HG02642 (cell line): ENCODE measurements at regions not wholly inside any gene's neighbourhood (a gene's known extent, or its start where the extent isn't known, plus 50 kb on each side); places are given as distances from the start of the nearest gene placed in this dataset.
"Not testable (repeated sequence)": the region's sequence is repeated elsewhere in the genome, so short reads cannot be mapped to it uniquely, and the experiment has no call there.

ENCODE experiments used
- ATAC-seq: cut with Tn5 transposase; IDR thresholded peaks from one replicate; pipeline ENCODE4 v1.9.1; 2021; ENCODE audit warnings: mild to moderate bottlenecking; ENCODE audit not compliant: unreplicated experiment, poor library complexity

DNA sequence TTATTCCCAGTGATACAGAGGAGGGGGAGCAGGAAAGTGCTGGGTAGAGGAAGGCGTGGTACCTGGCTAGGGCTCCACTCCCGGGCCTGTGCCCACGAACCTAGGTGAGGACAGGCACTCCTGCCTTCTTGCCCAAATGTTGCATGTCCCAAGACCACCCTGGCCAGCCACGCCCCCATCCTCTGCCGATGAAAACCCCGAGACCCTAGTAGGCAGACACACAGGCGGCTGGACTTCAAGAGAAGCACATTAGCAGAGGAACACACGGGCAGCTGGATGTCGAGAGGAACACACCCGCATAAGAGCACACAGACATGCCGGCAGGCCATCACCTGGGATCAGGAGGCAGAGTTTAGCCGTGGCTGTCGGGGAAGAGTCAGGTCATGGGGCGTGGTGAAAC, 1386.5 kb upstream of the GOT2 start:
- ATAC-seq: no peak

DNA sequence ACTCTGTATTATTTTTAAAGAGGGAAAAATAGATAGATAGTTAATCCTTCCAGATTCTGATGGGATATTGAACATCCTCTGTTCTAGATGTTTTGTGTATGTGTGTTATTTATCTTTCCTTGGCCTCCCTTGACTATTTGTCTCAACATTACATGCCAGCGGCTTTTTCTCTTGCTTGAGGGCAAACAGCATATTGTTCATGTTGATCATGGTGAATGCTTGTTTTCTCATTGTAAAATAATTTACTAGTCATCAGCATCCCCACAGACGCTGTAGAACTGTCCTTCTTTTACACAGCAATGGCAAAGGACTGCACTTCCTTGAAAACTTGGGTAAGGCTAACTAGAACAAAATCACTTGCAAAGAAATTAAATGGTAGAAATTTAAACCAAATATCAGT, 1376.4 kb upstream of the GOT2 start:
- no peak for ATAC-seq

- ATAC-seq: no peak
Observed at GRCh38 chr16:60107871-60108270, 1373.8 kb upstream of the GOT2 start.

DNA sequence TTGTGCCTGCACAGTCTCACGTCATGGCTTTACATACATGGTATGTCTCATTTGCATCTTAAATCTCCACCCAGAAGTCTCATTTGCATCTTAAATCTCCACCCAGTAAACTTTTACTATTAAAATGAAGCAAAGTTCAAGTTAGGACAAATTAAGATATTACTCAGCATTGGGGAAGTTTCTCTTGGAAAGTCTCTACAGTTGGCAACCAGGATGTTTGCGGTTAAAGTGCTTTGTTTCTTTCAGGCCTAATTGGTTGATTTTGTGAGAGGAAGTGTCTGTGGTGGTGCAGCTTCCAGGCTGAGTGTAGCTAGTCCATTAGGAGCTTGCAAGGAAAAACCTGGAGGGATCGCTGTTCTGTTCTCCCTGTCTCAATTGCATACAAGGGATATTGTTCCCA, 1373.3 kb upstream of the GOT2 start:
- no peak for ATAC-seq

DNA sequence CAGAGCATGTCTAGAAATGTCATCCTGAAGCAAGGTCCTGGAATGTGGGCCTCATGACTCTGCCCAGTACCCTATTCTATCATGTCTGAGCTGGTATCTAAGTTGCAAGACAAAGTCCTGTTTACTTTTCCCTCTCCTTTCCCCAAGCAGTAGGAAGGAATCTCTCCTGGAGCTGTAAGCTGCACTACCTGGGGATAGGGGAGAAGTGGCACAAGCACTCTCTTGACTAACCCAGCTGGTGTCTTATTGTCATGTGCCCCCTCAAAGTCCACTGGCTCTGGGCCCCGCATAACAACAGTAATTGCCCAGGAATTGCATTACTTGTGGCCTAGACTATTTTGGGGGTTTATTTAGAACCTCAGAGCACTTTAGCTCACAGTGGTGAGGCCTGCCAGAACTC, 1366.3 kb upstream of the GOT2 start:
- no peak for ATAC-seq

GRCh38 chr16:60091529-60091928, 1357.4 kb upstream of the GOT2 start:
- ATAC-seq: no peak

DNA sequence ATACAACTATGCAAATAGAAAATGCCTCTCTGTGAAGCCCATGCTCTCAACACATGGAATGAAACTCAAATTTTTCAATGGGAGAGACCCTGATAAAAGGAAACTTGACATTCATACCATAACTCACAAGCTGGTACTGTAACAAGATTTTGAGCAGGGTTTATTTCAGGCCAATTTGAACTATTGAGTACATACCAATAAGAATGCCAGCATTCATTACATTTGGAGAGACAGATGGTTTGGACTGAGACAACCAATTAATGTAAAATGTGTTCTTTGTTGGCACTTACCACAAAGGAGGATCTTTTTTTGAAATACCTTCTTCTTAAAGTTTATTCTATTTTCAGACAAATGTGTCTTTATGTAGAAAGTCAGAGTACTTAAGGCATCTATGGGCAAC, 1357.0 kb upstream of the GOT2 start:
- no peak for ATAC-seq

DNA sequence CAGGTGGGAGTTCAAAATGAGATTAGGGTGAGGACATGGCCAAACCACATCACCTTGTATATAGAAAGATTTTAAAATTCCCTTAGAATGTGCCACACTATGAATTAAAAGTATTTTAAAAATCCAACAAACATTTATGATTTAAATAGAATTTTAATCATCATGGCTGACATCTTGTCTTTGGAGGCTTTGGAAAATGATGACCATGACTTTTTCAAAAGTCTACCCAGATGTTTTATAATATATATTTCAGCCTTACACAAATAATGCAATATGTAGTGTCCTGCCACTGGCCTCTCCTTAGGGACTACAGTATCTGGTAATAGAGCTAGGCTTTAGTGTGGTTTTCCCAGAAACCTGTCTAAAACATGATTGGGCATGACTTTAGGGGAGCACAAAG, 1353.4 kb upstream of the GOT2 start:
- no peak for ATAC-seq

DNA sequence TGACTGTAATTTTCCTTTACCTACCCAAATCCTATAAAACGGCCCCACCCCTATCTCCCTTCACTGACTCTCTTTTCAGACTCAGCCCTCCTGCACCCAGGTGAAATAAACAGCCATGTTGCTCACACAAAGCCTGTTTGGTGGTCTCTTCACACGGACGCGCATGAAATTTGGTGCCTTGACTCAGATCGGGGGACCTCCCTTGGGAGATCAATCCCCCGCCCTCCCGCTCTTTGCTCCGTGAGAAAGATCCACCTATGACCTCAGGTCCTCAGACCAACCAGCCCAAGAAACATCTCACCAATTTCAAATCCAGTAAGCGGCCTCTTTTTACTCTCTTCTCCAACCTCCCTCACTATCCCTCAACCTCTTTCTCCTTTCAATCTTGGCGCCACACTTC, 1344.7 kb upstream of the GOT2 start:
- ATAC-seq: not testable (repeated sequence)

DNA sequence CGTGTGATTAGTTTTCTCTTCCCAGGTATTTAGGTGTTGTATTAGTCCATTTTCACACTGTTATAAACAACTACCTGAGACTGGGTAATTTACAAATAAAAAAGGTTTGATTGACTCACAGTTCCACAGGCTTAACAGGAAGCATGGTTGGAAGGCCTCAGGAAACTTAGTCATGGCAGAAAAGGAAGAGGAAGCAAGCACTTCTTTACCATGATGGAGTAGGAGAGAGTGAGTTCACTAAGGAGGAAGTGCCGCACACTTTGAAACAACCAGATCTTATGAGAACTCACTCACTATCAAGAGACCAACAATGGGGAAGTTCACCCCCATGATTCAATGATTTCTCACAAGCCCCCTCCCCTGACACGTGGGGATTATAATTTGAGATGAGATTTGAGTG, 1343.7 kb upstream of the GOT2 start:
- no peak for ATAC-seq

- no peak for ATAC-seq
Observed at GRCh38 chr16:60074378-60074777, 1340.3 kb upstream of the GOT2 start.

- no peak for ATAC-seq
Observed at GRCh38 chr16:60073376-60073775, 1339.3 kb upstream of the GOT2 start.

DNA sequence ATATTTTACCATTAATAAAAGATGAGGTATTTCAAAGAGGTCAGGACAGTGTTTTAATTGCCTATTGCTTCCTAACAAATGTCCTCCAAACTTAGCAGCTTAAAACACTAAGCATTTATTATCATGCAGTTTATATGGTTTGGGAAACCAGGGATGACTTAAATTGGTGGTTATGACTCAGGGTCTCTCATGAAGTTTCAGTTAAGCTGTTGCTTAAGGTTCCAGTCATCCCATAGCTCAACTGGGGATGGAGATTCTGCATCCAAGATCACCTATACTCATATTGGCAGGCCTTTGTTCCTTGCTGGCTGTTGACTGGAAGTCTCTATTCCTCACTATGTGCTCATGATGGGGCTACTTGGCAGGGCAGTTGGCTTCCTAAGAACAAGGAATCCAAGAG, 1329.9 kb upstream of the GOT2 start:
- ATAC-seq: no peak

GRCh38 chr16:60061396-60061795, 1327.3 kb upstream of the GOT2 start:
- ATAC-seq: no peak

GRCh38 chr16:60060731-60061130, 1326.6 kb upstream of the GOT2 start:
- no peak for ATAC-seq

GRCh38 chr16:60059141-60059540, 1325.0 kb upstream of the GOT2 start:
- no peak for ATAC-seq

DNA sequence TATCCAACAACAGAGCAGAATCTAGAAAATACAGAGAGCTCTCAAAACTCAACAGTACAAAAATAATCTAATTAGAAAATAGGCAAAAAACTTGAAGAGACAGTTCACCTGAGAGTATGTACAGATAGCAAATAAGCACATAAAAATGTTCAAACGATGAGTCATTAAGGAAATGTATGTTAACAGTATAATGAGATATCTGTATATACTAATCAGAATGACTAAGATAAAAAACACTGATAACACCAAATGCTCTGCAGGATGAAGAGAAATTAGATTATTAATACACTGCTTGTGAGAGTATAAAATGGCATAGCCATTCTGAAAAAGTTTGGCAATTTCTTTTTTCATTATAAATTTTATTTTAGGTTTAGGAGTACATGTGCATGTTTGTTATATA, 1307.6 kb upstream of the GOT2 start:
- no peak for ATAC-seq

DNA sequence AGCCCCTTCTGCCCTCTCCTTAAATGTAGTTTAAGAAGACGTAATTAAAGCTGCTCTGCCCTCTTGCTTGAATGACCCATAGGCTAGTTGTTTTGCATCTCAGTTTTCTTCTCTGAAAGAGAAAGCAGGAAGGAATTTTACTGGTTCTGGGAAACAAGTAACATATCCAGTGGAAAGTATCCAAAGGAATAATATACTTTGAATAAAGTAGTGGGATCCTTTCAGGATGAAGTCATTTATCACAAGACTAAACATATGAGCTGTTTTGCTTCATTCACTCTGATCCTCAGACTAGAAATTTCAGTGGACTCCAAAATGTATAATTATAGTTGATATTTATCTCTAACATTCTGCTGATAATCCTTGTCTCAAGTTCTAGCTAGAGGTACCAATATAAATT, 1297.6 kb upstream of the GOT2 start:
- ATAC-seq: no peak

GRCh38 chr16:60027351-60027750, 1293.2 kb upstream of the GOT2 start:
- no peak for ATAC-seq

DNA sequence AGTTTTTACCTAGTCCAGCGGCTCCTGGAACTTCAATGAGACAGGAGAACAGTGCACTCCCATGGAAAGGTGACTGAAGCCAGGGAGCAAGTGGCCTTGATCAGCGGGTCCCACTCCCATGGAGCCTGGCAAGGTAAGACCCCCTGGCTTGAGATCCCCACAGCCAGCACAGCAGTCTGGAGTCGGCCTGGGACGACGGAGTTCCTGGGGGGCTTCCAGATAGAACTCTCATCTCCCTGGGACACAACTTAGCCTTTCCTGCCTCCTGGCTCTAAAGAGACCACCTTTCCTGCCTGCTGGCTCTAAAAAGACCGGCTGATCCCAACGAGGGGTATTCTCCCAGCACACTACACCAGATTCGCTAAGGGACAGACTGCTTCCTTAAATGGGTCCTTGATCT, 1279.0 kb upstream of the GOT2 start:
- no peak for ATAC-seq

DNA sequence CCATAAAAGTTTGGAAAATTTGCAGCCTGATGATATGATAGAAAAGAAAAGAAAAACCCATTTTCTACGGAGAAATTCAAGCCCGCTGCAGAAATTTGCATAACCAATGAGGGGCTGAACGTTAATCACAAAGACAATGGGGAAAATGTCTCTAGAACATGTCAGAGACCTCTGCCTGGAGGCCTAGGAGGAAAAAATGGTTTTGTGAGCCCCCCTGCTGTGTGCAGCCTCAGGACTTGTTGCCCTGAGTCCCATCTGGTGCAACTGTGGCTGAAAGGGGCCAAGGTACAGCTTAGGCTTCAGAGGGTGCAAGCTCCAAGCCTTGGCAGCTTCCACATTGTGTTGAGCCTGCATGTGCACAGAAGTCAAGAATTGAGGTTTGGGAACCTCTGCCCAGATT, 1267.4 kb upstream of the GOT2 start:
- no peak for ATAC-seq

- no peak for ATAC-seq
Observed at GRCh38 chr16:59997706-59998105, 1263.6 kb upstream of the GOT2 start.

- no peak for ATAC-seq
Observed at GRCh38 chr16:59993101-59993500, 1259.0 kb upstream of the GOT2 start.
